SK-N-SH (cell line): ENCODE measurements at regions not wholly inside any gene's neighbourhood (a gene's known extent, or its start where the extent isn't known, plus 50 kb on each side); places are given as distances from the start of the nearest gene placed in this dataset.
"Not testable (repeated sequence)": the region's sequence is repeated elsewhere in the genome, so short reads cannot be mapped to it uniquely, and the experiment has no call there.

Source experiments
- CTCF ChIA-PET: fragments of 300-600, 350-600 bp; formaldehyde crosslinking; extraction: SDS; loops from one replicate; lab custom pipeline; 2021; lab: Yijun Ruan, JAX
- POLR2A ChIA-PET: fragments of 350-600 bp; sonication (Branson Sonifier 250); formaldehyde crosslinking; extraction: SDS; loops from one replicate; lab custom pipeline; 2020; ENCODE audit warnings: antibody characterized with exemption, inconsistent platforms; lab: Yijun Ruan, JAX
- DNase-seq: peaks from one replicate; pipeline ENCODE4 v3.0.0; 2012
- H2AFZ ChIP-seq: fragments of 200-600 bp; sonication (generic); 2 replicates; pipeline ENCODE4 v1.8.1; 2016; ENCODE audit warnings: antibody characterized with exemption, mild to moderate bottlenecking, low read depth
- H3F3A ChIP-seq: fragments of 200-600 bp; sonication (generic); replicated peaks from 2 replicates; pipeline ENCODE3; 2016; ENCODE audit warnings: antibody characterized with exemption, mild to moderate bottlenecking; ENCODE audit not compliant: insufficient read depth
- H3K27ac ChIP-seq, 2 experiments: fragments of 200-500 bp in 1 of 2; fragments of 200-600 bp in 1 of 2; sonication (Bioruptor generic) in 1 of 2; sonication (generic), shearing (Covaris generic) in 1 of 2; 2 replicates each; pipeline versions ENCODE4 v1.5.1 to v1.6.1; 2014 to 2016; ENCODE audit warnings: low read depth in 2 of 2, inconsistent platforms in 1 of 2, low read length in 1 of 2, mild to moderate bottlenecking in 1 of 2, mixed read lengths in 1 of 2
- H3K27me3 ChIP-seq: fragments of 200-600 bp; sonication (generic), shearing (Covaris generic); 2 replicates; pipeline ENCODE4 v1.6.1; 2016; ENCODE audit warnings: mixed run types; ENCODE audit not compliant: insufficient read depth
- H3K36me3 ChIP-seq, 2 experiments: fragments of 200-500 bp in 1 of 2; fragments of 200-600 bp in 1 of 2; sonication (Bioruptor generic) in 1 of 2; sonication (generic) in 1 of 2; replicated peaks in 1 of 2; 2 replicates each; pipeline versions ENCODE3 to v1.5.1; 2014 to 2016; ENCODE audit warnings: low read length in 1 of 2, mild to moderate bottlenecking in 1 of 2; ENCODE audit not compliant: insufficient read depth in 2 of 2, control insufficient read depth in 1 of 2
- H3K4me1 ChIP-seq, 2 experiments: fragments of 200-500 bp in 1 of 2; fragments of 200-600 bp in 1 of 2; sonication (Bioruptor generic) in 1 of 2; sonication (generic), shearing (Covaris generic) in 1 of 2; 2 replicates each; pipeline versions ENCODE4 v1.5.1 to v1.6.1; 2014 to 2016; ENCODE audit warnings: low read depth in 1 of 2, low read length in 1 of 2, mixed run types in 1 of 2; ENCODE audit not compliant: insufficient read depth in 2 of 2, control insufficient read depth in 1 of 2
- H3K4me2 ChIP-seq: fragments of 200-600 bp; sonication (generic), shearing (Covaris generic); 2 replicates; pipeline ENCODE4 v1.6.1; 2017; ENCODE audit warnings: mixed run types
- H3K4me3 ChIP-seq, 2 experiments: fragments of 200-500 bp in 1 of 2; fragments of 200-600 bp in 1 of 2; sonication (Bioruptor generic) in 1 of 2; sonication (generic), shearing (Covaris generic) in 1 of 2; 2 replicates each; pipeline versions ENCODE4 v1.5.1 to v1.8.1; 2014 to 2016; ENCODE audit warnings: low read depth in 2 of 2, inconsistent platforms in 1 of 2, low read length in 1 of 2, mild to moderate bottlenecking in 1 of 2, mixed read lengths in 1 of 2, moderate library complexity in 1 of 2
- H3K79me2 ChIP-seq: fragments of 200-600 bp; sonication (generic); 2 replicates; pipeline ENCODE4 v1.8.1; 2017; ENCODE audit warnings: mild to moderate bottlenecking; ENCODE audit not compliant: insufficient read depth
- H3K9ac ChIP-seq: fragments of 200-600 bp; sonication (generic); 2 replicates; pipeline ENCODE4 v1.6.1; 2017; ENCODE audit warnings: mixed run types
- H3K9me2 ChIP-seq: fragments of 200-600 bp; sonication (generic); 2 replicates; pipeline ENCODE4 v1.6.1; 2017; ENCODE audit warnings: mixed run types
- H3K9me3 ChIP-seq: fragments of 200-600 bp; sonication (generic); 2 replicates; pipeline ENCODE4 v1.6.1; 2017; ENCODE audit warnings: mixed run types, mild to moderate bottlenecking, moderate library complexity
- H4K20me1 ChIP-seq: fragments of 200-600 bp; sonication (generic); 2 replicates; pipeline ENCODE4 v1.6.1; 2017; ENCODE audit warnings: mild to moderate bottlenecking, mixed run types; ENCODE audit not compliant: insufficient read depth
- WGBS: methylation state at CpG from one replicate; pipeline ENCODE4 v1.1.6; 2017; ENCODE audit warnings: low lambda C conversion rate; 5-methylcytosine and 5-hydroxymethylcytosine counted together
- TF ChIP-seq, protein P1 (sequence below): fragments of 200-600 bp; sonication (generic); IDR thresholded peaks from 2 replicates; pipeline ENCODE4 v1.6.1; 2017; ENCODE audit warnings: antibody characterized with exemption, mild to moderate bottlenecking, moderate library complexity

DNA sequence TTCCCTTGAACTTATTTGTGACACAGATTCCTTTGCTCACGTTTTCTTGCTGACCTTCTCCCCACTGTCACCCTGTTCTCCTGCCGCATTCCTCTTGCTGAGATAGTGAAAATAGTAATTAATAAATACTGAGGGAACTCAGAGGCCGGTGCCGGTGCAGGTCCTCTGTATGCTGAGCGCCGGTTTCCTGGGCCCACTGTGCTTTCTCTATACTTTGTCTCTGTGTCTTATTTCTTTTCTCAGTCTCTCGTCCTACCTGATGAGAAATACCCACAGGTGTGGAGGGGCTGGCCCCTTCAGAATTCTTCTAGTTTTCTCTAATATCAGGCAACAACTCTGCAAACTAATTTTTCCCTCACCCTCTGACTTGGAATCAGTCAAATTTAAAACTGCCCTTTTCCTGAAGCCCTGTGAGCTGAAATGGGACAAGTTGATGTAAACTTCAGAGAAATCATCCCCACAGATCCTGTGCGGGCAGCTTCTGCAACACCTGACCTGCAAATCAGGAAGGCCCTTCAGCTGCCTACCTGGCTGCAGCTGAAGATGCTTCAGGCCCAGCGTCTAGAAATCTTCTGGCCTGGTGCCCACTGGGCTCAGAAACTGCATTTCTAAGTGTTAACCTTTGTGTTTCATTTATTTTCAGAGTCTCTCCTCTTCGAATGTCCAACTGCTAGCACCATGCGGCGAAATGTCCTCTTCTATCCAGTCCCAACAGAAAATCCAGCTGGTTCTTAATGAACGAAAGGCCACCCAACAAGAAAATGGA, 149.7 kb downstream of the TMEM121 start:
- H4K20me1 ChIP-seq, H3K79me2 ChIP-seq, DNase-seq, POLR2A ChIA-PET, H3K4me1 ChIP-seq, H3K27ac ChIP-seq, H3K4me2 ChIP-seq, H2AFZ ChIP-seq, H3K9me3 ChIP-seq, H3K9me2 ChIP-seq, H3K9ac ChIP-seq, H3F3A ChIP-seq, H3K27me3 ChIP-seq, H3K4me3 ChIP-seq, H3K36me3 ChIP-seq: not testable (repeated sequence)
- WGBS: 44% methylated on average over 13 of the region's 13 CpGs
- CTCF ChIA-PET: interaction anchor here (1.0 to 1.6 kb wide), 3 partner anchors 256 to 268 kb away, joined by 5 to 13 read pairs (median 10); no protein-coding TSS in a partner anchor

GRCh38 chr14:105678057-105678456, 151.7 kb downstream of the TMEM121 start:
- H3F3A ChIP-seq, H3K36me3 ChIP-seq, POLR2A ChIA-PET, H3K27ac ChIP-seq, H3K27me3 ChIP-seq, DNase-seq, H4K20me1 ChIP-seq, H3K9me3 ChIP-seq, H3K9me2 ChIP-seq, H2AFZ ChIP-seq, H3K4me3 ChIP-seq, H3K4me1 ChIP-seq, H3K79me2 ChIP-seq, H3K9ac ChIP-seq, H3K4me2 ChIP-seq: not testable (repeated sequence)
- CTCF ChIA-PET: interaction anchor here (0.7 to 1.0 kb wide), 2 partner anchors 254 to 267 kb away, joined by 3 read pairs; no protein-coding TSS in a partner anchor
- WGBS: 57% methylated on average over 18 of the region's 21 CpGs

- TF ChIP-seq, protein P1, sequence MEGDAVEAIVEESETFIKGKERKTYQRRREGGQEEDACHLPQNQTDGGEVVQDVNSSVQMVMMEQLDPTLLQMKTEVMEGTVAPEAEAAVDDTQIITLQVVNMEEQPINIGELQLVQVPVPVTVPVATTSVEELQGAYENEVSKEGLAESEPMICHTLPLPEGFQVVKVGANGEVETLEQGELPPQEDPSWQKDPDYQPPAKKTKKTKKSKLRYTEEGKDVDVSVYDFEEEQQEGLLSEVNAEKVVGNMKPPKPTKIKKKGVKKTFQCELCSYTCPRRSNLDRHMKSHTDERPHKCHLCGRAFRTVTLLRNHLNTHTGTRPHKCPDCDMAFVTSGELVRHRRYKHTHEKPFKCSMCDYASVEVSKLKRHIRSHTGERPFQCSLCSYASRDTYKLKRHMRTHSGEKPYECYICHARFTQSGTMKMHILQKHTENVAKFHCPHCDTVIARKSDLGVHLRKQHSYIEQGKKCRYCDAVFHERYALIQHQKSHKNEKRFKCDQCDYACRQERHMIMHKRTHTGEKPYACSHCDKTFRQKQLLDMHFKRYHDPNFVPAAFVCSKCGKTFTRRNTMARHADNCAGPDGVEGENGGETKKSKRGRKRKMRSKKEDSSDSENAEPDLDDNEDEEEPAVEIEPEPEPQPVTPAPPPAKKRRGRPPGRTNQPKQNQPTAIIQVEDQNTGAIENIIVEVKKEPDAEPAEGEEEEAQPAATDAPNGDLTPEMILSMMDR: peak; percentile 27
- H3K4me3 ChIP-seq, H3K4me1 ChIP-seq, H3K9me3 ChIP-seq, H3F3A ChIP-seq, H4K20me1 ChIP-seq, DNase-seq, H3K4me2 ChIP-seq, H3K9me2 ChIP-seq, H3K27ac ChIP-seq, H2AFZ ChIP-seq, H3K79me2 ChIP-seq, H3K36me3 ChIP-seq, H3K9ac ChIP-seq, H3K27me3 ChIP-seq, POLR2A ChIA-PET: not testable (repeated sequence)
- CTCF ChIA-PET: interaction anchor here (0.7 to 1.1 kb wide), 6 partner anchors 252 to 323 kb away, joined by 3 to 9 read pairs (median 4); no protein-coding TSS in a partner anchor
- no CpG with 5 or more reads among the region's 54 CpGs for WGBS
Observed at GRCh38 chr14:105678996-105679958, 152.9 kb downstream of the TMEM121 start.

DNA sequence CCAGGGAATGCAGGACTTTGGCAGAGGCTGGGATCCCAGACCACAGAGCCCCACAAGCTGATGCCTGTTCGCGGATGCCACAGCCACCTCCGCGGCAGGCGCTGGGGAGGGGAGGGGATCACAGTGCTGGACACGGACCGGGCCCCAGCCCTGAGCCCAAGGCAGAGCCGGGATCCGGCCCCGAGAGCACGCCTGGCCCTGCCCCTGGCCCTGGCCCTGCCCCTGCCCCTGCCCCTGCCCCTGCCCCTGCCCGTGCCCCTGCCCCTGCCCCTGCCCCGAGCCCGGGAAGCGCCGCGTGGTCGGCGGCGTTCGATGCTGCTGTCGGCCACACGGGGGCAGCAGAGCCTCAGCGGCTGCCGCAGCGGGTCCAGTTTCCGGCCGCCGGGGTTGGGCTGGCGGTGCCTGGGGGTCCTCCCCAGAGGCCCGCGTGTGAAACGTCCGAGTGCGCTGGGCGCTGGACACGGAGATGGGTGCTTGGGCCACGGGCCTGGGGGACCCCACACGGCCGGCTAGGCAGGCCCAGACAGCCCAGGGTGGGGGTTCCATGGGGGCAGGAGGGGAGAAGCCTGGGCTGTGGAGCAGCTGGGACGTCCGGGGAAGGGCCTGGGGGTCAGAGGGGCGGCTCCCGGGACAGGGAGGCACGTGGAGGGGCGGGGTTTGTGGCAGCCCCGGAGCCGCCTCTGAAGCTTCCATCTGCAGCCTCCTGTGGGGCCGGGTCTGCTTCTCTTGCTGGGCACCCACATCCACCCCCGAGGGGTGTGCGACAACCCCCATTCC, 153.8 kb downstream of the TMEM121 start:
- H2AFZ ChIP-seq, H3K36me3 ChIP-seq, H3K9me2 ChIP-seq, H3K27me3 ChIP-seq, H3K4me2 ChIP-seq, H3F3A ChIP-seq, H3K9ac ChIP-seq, DNase-seq, POLR2A ChIA-PET, H3K9me3 ChIP-seq, H3K4me1 ChIP-seq, H3K4me3 ChIP-seq, H4K20me1 ChIP-seq, H3K79me2 ChIP-seq, H3K27ac ChIP-seq: not testable (repeated sequence)
- CTCF ChIA-PET: interaction anchor here (0.7 to 1.1 kb wide), 6 partner anchors 252 to 322 kb away, joined by 3 to 9 read pairs (median 4); no protein-coding TSS in a partner anchor
- WGBS: no CpG with 5 or more reads among the region's 51 CpGs

- WGBS: 58% methylated on average over 5 of the region's 14 CpGs
- H2AFZ ChIP-seq, H3K9me2 ChIP-seq, H3F3A ChIP-seq, H3K4me3 ChIP-seq, DNase-seq, H3K4me2 ChIP-seq, H3K79me2 ChIP-seq, H3K9ac ChIP-seq, H3K27me3 ChIP-seq, POLR2A ChIA-PET, H3K4me1 ChIP-seq, CTCF ChIA-PET, H3K27ac ChIP-seq, H3K9me3 ChIP-seq, H4K20me1 ChIP-seq, H3K36me3 ChIP-seq: not testable (repeated sequence)
Observed at GRCh38 chr14:105680736-105681098, 154.3 kb downstream of the TMEM121 start.
